Right lobe of liver (tissue), 6 donors: ENCODE measurements at regions not wholly inside any gene's neighbourhood (a gene's known extent, or its start where the extent isn't known, plus 50 kb on each side); places are given as distances from the start of the nearest gene placed in this dataset.

Experiments used
- ATAC-seq, 4 donors: fragments of 200-7000 bp; cut with Tn5 transposase; one replicate each; pipeline ENCODE4 v1.9.1; 2020; ENCODE audit warnings: mild to moderate bottlenecking in 4 of 4, moderate library complexity in 4 of 4
- DNase-seq, 3 donors: peaks; one replicate each; pipeline ENCODE4 v3.0.0-alpha.2; 2020
- H3K27ac ChIP-seq, 3 donors: fragments of 200-600 bp; one replicate each; pipeline ENCODE4 v1.8.0; 2022
- H3K27me3 ChIP-seq, 2 donors: fragments of 200-600 bp; one replicate each; pipeline ENCODE4 v1.8.0; 2022
- H3K36me3 ChIP-seq, 4 donors: fragments of 200-600 bp; sonication (generic) in 1 of 4; one replicate each; pipeline versions ENCODE4 v1.5.1 to v1.8.0; 2017 to 2022; ENCODE audit warnings: control low read depth in 1 of 4
- H3K4me1 ChIP-seq, 4 donors: fragments of 200-600 bp; sonication (generic) in 1 of 4; one replicate each; pipeline versions ENCODE4 v1.5.1 to v1.8.0; 2017 to 2022; ENCODE audit warnings: control low read depth in 1 of 4
- H3K4me3 ChIP-seq, 3 donors: fragments of 200-600 bp; one replicate each; pipeline ENCODE4 v1.8.0; 2022
- H3K9me3 ChIP-seq, 4 donors: fragments of 200-600 bp; sonication (generic) in 1 of 4; one replicate each; pipeline versions ENCODE4 v1.5.1 to v1.8.0; 2017 to 2022; ENCODE audit warnings: control low read depth in 1 of 4
- CTCF ChIP-seq, 4 donors: fragments of 200-600 bp in 3 of 4; fragments of 450-650 bp in 1 of 4; IDR thresholded peaks; one replicate each; pipeline versions ENCODE4 v1.5.1 to v1.8.0; 2016 to 2022; ENCODE audit warnings: antibody characterized with exemption in 4 of 4, mild to moderate bottlenecking in 2 of 4
- POLR2A ChIP-seq: fragments of 450-650 bp; IDR thresholded peaks from one replicate; pipeline ENCODE4 v1.6.1; 2017; ENCODE audit warnings: antibody characterized with exemption, mild to moderate bottlenecking
- WGBS: methylation state at CpG from one replicate; pipeline ENCODE4 v1.1.6; 2018; ENCODE audit warnings: low coverage, low lambda C conversion rate; ENCODE audit not compliant: insufficient coverage; ENCODE audit errors: missing lambda C conversion rate; 5-methylcytosine and 5-hydroxymethylcytosine counted together
- intact Hi-C, 2 donors: fragments of 100-400 bp; cut with DNase I; formaldehyde crosslinking; loops; one replicate each; pipeline versions ENCODE4 v1.11.2 to v1.14.1; 2022
- donor health status: DM: no; HTN: yes; CAD: no.
- donor health status: DM: no; HTN: no; CAD: no.
- donor health status: DM: no; HTN: no; CAD: no.
- donor health status: DM: no; HTN: yes; CAD: no.
- donor health status: DM: no; HTN: yes; CAD: no.

GRCh38 chr4:96756584-96756983 lies 916.7 kb downstream of the PDHA2 start:
- no peaks in the 10 kb centered on the region for H3K4me1 ChIP-seq
- no peak for DNase-seq
- TF ChIP-seq POLR2A (no peak), CTCF (IDR thresholded peaks at IDR 0.05) (no peak)
- no peak overlapping the region for H3K27ac ChIP-seq
- ATAC-seq: no peak
- H3K27me3 ChIP-seq: no peaks in the 10 kb centered on the region
- no peaks in the 10 kb centered on the region for H3K36me3 ChIP-seq
- intact Hi-C loops: no loop called here
- WGBS: 20% methylated on average over 1 of the region's 1 CpG
- no peaks in the 10 kb centered on the region for H3K9me3 ChIP-seq
- H3K4me3 ChIP-seq: no peak overlapping the region

- no peak for ATAC-seq
Observed at GRCh38 chr4:96763546-96763945, 923.7 kb downstream of the PDHA2 start.

GRCh38 chr4:96766359-96766758 lies 926.5 kb downstream of the PDHA2 start:
- no peaks in the 10 kb centered on the region for H3K9me3 ChIP-seq
- intact Hi-C loops: no loop called here
- H3K27me3 ChIP-seq: no peaks in the 10 kb centered on the region
- ATAC-seq (no peak), DNase-seq (no peak)
- H3K36me3 ChIP-seq: no peaks in the 10 kb centered on the region
- H3K27ac ChIP-seq: no peak overlapping the region
- no peak for TF ChIP-seq CTCF (IDR thresholded peaks at IDR 0.05)
- TF ChIP-seq POLR2A: no peak
- H3K4me3 ChIP-seq: no peak overlapping the region
- 62% methylated on average over 5 of the region's 5 CpGs for WGBS
- no peaks in the 10 kb centered on the region for H3K4me1 ChIP-seq

More at GRCh38 chr4:96763546-96763945, 923.7 kb downstream of the PDHA2 start:
- 68% methylated on average over 3 of the region's 3 CpGs for WGBS
- intact Hi-C loops: no loop called here
- DNase-seq: no peak
- TF ChIP-seq CTCF (IDR thresholded peaks at IDR 0.05) (no peak), POLR2A (no peak)
- Histone ChIP-seq H3K4me1 (no peaks in the 10 kb centered on the region), H3K27ac (no peak overlapping the region), H3K4me3 (no peak overlapping the region), H3K27me3 (no peaks in the 10 kb centered on the region), H3K9me3 (no peaks in the 10 kb centered on the region), H3K36me3 (no peaks in the 10 kb centered on the region)

GRCh38 chr4:96767815-96768480 lies 928.1 kb downstream of the PDHA2 start:
- Histone ChIP-seq H3K27me3 (no peaks in the 10 kb centered on the region), H3K27ac (no peak overlapping the region), H3K4me1 (no peaks in the 10 kb centered on the region), H3K9me3 (no peaks in the 10 kb centered on the region), H3K4me3 (no peak overlapping the region), H3K36me3 (no peaks in the 10 kb centered on the region)
- TF ChIP-seq POLR2A: no peak
- TF ChIP-seq CTCF (IDR thresholded peaks at IDR 0.05): no peak
- ATAC-seq (no peak), DNase-seq (no peak)
- intact Hi-C loops: no loop called here
- WGBS: 61% methylated on average over 5 of the region's 5 CpGs

- WGBS: 62% methylated on average over 2 of the region's 2 CpGs
- DNase-seq (no peak), ATAC-seq (no peak)
- TF ChIP-seq CTCF (IDR thresholded peaks at IDR 0.05) (no peak), POLR2A (no peak)
- intact Hi-C loops: no loop called here
- H3K4me1 ChIP-seq: no peaks in the 10 kb centered on the region
- no peak overlapping the region for H3K4me3 ChIP-seq
- H3K27me3 ChIP-seq: no peaks in the 10 kb centered on the region
- H3K9me3 ChIP-seq: no peaks in the 10 kb centered on the region
- H3K36me3 ChIP-seq: no peaks in the 10 kb centered on the region
- no peak overlapping the region for H3K27ac ChIP-seq
Observed at GRCh38 chr4:96775501-96775900, 935.6 kb downstream of the PDHA2 start.
